OCI-LY1 (cell line): ENCODE measurements at regions not wholly inside any gene's neighbourhood (a gene's known extent, or its start where the extent isn't known, plus 50 kb on each side); places are given as distances from the start of the nearest gene placed in this dataset.

Experiments used
- CTCF ChIP-seq: fragments of 200-600 bp; sonication (generic), shearing (Covaris generic); IDR thresholded peaks from 2 replicates; pipeline ENCODE4 v1.5.1; 2017; ENCODE audit warnings: mild to moderate bottlenecking, antibody characterized with exemption, low read length, moderate library complexity, mixed read lengths
- EZH2 ChIP-seq: fragments of 200-600 bp; sonication (generic), shearing (Covaris generic); IDR thresholded peaks from 2 replicates; pipeline ENCODE4 v1.8.0; 2017; ENCODE audit warnings: borderline replicate concordance, mixed run types, mild to moderate bottlenecking, antibody characterized with exemption, low read length, moderate library complexity, mixed read lengths

GRCh38 chr3:16820485-16820884 lies 64.3 kb upstream of the PLCL2 start:
- TF ChIP-seq CTCF (no peak), EZH2 (no peak)
